Type B pancreatic cell (in vitro differentiated cells): ENCODE measurements at regions not wholly inside any gene's neighbourhood (a gene's known extent, or its start where the extent isn't known, plus 50 kb on each side); places are given as distances from the start of the nearest gene placed in this dataset.

Experiments used
- DNase-seq: peaks from one replicate; pipeline ENCODE4 v3.0.0; 2021; ENCODE audit warnings: mixed read lengths; ENCODE audit not compliant: unreplicated experiment; ENCODE audit errors: extremely low spot score
- H3K27ac Mint-ChIP-seq: 2 replicates; pipeline ENCODE4 v1.8.0; 2021; ENCODE audit warnings: mild to moderate bottlenecking, mixed read lengths
- H3K27me3 Mint-ChIP-seq: 2 replicates; pipeline ENCODE4 v1.8.0; 2021; ENCODE audit warnings: mixed read lengths
- H3K36me3 Mint-ChIP-seq: 2 replicates; pipeline ENCODE4 v1.8.0; 2021; ENCODE audit warnings: mixed read lengths
- H3K4me1 Mint-ChIP-seq: one replicate; pipeline ENCODE4 v1.8.0; 2021; ENCODE audit warnings: mixed read lengths; ENCODE audit not compliant: unreplicated experiment
- H3K4me3 Mint-ChIP-seq: 2 replicates; pipeline ENCODE4 v1.8.0; 2021; ENCODE audit warnings: mild to moderate bottlenecking, mixed read lengths
- H3K9me3 Mint-ChIP-seq: 2 replicates; pipeline ENCODE4 v1.8.0; 2021; ENCODE audit warnings: mixed read lengths
- TF ChIP-seq, protein P1 (sequence below): fragments of 200-600 bp; sonication (generic); conservative IDR thresholded peaks from 2 replicates; pipeline ENCODE4 v1.5.0; 2021; ENCODE audit warnings: antibody characterized with exemption, mild to moderate bottlenecking

DNA sequence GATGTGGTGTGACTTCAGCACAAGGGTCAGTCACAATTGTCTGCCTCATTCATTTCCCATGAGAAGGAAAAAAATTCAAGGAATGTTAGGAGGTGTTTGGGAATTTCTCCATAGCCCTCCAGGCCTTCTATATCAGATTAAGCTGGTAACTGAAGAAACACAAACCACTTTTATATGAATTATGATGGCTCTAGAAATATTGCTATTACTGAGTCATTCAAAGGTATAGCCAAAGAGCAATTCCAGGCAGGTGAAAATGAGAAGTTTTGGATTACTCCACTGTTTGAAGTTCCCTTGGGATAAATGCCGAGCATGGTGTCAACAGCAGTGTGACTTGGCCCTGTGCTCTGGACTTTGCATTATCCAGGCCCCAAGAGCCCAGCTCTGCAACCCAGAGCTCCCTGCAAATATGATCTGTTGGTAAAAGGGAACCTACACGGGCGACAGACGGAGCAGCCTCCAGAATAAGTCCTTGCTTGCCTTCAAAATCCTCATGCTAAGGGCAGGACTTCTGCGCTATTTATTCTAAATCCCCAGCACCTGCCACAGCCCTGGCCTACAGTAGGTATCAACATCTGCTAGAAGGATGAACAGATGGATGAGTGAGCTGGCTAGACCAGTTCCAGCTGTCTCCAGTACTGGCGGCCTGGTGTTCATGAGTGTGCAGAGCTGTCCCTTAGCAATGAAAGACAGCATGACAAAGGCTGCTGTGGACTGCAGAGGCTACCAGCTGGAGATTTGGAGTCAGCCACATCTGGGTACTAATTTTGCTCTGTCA is 67.5 kb upstream of the ZBED5 start:
- DNase-seq, result no peak
- TF ChIP-seq, protein P1, sequence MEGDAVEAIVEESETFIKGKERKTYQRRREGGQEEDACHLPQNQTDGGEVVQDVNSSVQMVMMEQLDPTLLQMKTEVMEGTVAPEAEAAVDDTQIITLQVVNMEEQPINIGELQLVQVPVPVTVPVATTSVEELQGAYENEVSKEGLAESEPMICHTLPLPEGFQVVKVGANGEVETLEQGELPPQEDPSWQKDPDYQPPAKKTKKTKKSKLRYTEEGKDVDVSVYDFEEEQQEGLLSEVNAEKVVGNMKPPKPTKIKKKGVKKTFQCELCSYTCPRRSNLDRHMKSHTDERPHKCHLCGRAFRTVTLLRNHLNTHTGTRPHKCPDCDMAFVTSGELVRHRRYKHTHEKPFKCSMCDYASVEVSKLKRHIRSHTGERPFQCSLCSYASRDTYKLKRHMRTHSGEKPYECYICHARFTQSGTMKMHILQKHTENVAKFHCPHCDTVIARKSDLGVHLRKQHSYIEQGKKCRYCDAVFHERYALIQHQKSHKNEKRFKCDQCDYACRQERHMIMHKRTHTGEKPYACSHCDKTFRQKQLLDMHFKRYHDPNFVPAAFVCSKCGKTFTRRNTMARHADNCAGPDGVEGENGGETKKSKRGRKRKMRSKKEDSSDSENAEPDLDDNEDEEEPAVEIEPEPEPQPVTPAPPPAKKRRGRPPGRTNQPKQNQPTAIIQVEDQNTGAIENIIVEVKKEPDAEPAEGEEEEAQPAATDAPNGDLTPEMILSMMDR, result no peak
- Mint-ChIP-seq H3K27me3 (no peaks in the 10 kb centered on the region), H3K27ac (no peak overlapping the region), H3K4me3 (no peak overlapping the region), H3K9me3 (no peaks in the 10 kb centered on the region), H3K36me3 (no peaks in the 10 kb centered on the region), H3K4me1 (peaks cover 26% of the 10 kb centered on the region)

- Mint-ChIP-seq H3K27me3 (no peaks in the 10 kb centered on the region), H3K27ac (no peak overlapping the region), H3K9me3 (no peaks in the 10 kb centered on the region), H3K36me3 (no peaks in the 10 kb centered on the region), H3K4me1 (peaks cover 23% of the 10 kb centered on the region), H3K4me3 (no peak overlapping the region)
- no peak for DNase-seq
- TF ChIP-seq, protein P1, result no peak
These were observed 66.0 kb upstream of the ZBED5 start for GRCh38 chr11:10923882-10924281.

GRCh38 chr11:10922892-10923291 is 65.0 kb upstream of the ZBED5 start:
- Mint-ChIP-seq H3K27me3 (no peaks in the 10 kb centered on the region), H3K4me3 (no peak overlapping the region)

GRCh38 chr11:10920875-10921274 is 63.0 kb upstream of the ZBED5 start:
- H3K9me3 Mint-ChIP-seq, result peaks cover 15% of the 10 kb centered on the region
- no peak overlapping the region for H3K27ac Mint-ChIP-seq
- no peak overlapping the region for H3K4me3 Mint-ChIP-seq
- no peak for DNase-seq
- no peaks in the 10 kb centered on the region for H3K27me3 Mint-ChIP-seq
- no peaks in the 10 kb centered on the region for H3K36me3 Mint-ChIP-seq
- TF ChIP-seq, protein P1, result no peak
- H3K4me1 Mint-ChIP-seq, result peaks cover 10% of the 10 kb centered on the region

More at GRCh38 chr11:10922892-10923291, 65.0 kb upstream of the ZBED5 start:
- Mint-ChIP-seq H3K27ac (no peak overlapping the region), H3K36me3 (no peaks in the 10 kb centered on the region), H3K4me1 (peaks cover 18% of the 10 kb centered on the region), H3K9me3 (peaks cover 9% of the 10 kb centered on the region)
- TF ChIP-seq, protein P1, result no peak
- DNase-seq, result no peak

- H3K4me3 Mint-ChIP-seq, result no peak overlapping the region
- no peaks in the 10 kb centered on the region for H3K27me3 Mint-ChIP-seq
- H3K36me3 Mint-ChIP-seq, result no peaks in the 10 kb centered on the region
- DNase-seq, result no peak
- peaks cover 15% of the 10 kb centered on the region for H3K9me3 Mint-ChIP-seq
- peaks cover 8% of the 10 kb centered on the region for H3K4me1 Mint-ChIP-seq
- TF ChIP-seq, protein P1, result no peak
- no peak overlapping the region for H3K27ac Mint-ChIP-seq
These were observed 62.4 kb upstream of the ZBED5 start for GRCh38 chr11:10920205-10920604.
